AG08396 (cell line): ENCODE measurements at regions not wholly inside any gene's neighbourhood (a gene's known extent, or its start where the extent isn't known, plus 50 kb on each side); places are given as distances from the start of the nearest gene placed in this dataset.
A peak's percentile ranks its signal among the peaks of the same experiment; 100 is the strongest.

Experiments
- DNase-seq: peaks from one replicate; pipeline ENCODE4 v3.0.0; 2012; ENCODE audit warnings: low spot score, mixed read lengths

DNA sequence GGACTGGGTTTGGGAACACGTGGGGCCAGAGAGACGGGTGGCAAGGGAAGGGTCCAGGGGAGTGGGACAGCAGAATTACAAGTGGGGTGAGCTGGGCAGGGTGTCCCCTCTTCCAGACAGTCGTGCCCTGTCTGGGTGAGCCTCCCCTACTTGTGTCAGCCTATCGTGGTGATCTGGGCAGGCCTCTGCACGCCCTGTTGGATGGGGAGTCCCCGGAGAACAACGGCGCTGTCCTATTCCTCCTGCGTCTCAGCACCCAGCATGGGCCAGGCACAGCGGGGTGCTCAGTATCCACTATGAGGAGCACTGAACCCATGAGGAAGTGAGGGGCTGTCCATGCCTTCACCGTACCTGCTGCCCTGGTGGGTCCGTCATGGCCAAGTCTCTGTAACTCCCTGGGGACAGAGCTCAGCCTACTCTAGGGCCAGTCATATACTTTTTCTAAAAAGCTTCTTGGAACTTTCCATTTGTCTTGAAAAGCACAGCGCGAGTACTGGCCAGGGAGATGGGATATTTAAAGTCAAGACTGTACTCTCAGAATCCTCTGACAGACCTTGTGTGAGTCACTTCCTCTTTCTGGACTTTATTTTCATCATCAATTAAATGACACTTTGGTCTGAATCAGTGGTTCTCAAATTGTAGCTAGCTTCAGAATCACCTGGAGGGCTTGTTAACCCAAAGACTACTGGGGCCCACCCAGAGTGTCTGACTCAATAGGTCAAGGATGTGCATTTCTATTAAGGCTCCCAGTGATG, 81.7 kb upstream of the NECTIN1 start:
- no peak for DNase-seq

DNA sequence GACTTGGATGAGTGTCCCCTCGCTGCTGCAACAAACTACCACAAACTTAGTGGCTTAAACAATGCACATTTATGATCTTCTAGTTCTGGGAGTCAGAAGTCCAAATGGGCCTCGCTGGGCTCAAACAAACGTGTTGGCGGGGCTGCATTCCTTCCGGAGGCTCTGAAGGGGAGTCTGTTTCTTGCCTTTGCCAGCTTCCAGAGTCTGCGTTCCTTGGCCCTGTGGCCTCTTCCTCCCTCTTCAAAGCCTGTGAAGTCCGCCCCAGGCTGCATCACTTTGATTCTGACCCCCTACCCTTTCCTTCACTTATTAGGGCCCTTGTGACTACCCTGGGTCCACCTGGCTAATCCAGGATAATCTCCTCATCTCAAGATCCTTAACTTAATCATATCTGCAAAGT, 80.3 kb upstream of the NECTIN1 start:
- DNase-seq, result no peak

- no peak for DNase-seq
Observed at GRCh38 chr11:119808407-119809185, 79.6 kb upstream of the NECTIN1 start.

DNA sequence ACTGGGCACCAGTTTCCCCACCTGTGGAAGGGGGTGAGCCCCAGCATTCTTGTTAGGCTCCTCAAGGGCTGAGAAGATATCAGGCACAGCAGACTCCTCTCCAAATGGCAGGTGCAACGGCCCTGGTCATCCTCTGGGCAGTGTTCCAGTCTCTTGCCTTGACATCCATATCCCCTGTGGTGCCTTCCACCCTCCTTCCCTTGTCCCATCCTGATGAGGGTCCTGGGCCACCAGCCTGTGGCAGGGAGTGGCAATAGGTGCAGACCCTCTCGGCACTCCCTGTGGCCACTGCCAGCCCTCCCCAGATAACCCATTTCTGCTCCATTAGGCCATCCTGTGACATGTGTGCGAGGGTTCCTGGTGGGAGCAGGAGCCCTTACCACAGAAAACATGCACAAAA, 78.8 kb upstream of the NECTIN1 start:
- DNase-seq, result no peak

- no peak for DNase-seq
Observed at GRCh38 chr11:119807402-119807801, 78.4 kb upstream of the NECTIN1 start.

GRCh38 chr11:119806064-119806915, 77.3 kb upstream of the NECTIN1 start:
- DNase-seq, result no peak

GRCh38 chr11:119805663-119806062, 76.7 kb upstream of the NECTIN1 start:
- DNase-seq, result no peak

DNA sequence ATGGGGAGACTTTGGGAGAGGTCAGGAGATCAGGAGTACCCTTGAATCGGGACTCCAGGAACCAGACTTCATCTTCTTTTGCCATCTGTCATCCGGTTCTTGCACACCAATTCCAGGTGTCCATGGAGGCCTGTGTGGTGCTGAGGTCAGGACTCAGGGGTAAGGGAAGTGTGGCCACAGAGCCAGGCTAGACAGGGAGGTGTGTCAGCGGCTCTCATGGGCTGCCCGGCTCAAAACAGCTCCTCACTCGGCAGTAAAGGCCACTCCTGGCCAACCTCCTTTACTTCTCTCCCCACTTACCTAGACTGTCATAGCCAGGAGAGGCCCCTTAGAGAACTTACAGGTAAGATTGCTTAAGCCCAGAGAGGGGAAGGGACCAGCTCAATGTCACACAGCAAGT, 75.7 kb upstream of the NECTIN1 start:
- no peak for DNase-seq

DNA sequence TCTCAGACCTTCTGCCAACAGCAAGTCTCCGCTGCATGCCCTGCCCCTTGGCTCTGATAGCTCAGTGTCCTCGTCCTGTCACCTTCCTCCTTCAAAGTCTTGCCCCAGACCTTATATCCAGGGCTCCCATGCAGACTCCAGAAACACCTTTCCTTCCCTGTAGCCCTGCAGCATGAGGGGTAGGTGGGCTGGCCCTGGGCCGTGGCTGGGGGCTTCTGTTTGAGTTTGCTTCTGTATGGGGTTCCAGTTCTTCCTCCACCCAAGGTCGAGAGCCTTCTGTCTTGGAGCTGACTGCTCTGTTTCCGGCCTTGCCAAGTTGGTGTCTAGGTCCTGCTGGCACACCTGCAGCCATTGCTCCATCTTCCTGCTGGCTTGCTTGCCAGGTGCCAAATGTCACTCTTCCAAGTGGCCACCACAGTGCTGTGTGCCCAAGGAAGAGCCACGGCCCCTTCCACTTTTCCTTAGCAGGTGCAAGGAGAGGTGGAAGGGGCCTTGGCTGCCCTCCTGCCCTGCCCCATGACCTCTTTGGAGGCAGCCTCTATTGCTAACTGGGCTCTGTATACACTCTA, 74.8 kb upstream of the NECTIN1 start:
- DNase-seq, result no peak

DNA sequence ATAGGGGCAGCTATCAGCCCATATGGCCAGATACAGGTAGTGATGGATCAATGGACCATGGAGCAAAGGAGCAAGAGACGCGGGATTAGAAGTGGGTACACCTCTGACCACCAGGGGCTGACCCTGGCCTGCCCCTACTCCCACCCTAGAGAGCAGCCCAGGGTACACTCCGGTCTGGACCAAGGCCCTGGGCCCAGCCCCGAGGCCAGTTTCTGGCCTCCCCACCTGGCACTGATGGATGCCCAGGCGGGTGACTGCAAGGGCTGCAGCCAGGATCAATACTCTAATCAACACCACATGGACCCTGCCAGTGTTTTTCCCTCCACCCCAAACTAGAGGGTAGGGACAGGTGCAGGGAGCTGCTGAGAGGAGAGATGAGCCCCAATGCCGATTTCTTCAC, 74.1 kb upstream of the NECTIN1 start:
- DNase-seq, result no peak

GRCh38 chr11:119802670-119803069, 73.7 kb upstream of the NECTIN1 start:
- no peak for DNase-seq

DNA sequence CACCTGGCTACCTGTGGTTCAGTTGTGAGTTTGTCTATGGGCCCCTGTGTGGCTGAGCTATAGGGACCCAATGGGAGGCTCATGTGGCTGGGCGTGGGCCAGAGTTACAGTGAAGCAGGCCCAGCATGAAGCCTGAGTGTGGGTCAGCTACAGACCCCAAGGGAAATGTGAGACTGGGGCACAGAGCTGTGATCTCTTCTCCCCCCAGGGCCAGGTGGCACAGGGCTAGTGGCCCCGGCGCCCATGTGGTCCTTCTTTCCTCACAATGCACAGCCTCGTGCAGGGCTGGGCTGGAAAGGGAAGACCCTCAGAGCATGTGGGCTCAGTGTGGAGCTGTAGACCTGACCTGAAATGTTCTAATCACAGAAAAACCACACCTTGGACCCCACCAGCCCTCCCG, 71.6 kb upstream of the NECTIN1 start:
- DNase-seq, result no peak

DNA sequence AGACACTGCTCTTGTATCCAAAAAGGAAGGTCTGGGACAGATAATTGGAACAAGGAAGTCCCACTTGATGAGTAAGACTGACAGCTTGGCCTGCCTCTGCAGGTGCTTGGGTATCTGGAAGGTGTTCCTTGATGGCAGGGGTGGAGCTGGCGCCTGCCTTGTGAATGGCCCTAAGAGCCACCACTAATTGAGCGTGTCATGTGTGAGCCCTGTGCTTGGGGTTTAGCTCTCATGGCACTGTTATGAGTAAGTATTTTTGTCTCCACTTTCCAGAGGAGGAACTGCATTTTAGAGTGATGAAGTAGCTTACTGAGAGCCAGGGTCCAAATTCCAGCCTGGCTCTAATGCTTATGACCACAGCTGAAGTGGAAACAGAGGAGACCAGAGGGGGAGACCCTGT, 71.2 kb upstream of the NECTIN1 start:
- DNase-seq, result no peak

DNA sequence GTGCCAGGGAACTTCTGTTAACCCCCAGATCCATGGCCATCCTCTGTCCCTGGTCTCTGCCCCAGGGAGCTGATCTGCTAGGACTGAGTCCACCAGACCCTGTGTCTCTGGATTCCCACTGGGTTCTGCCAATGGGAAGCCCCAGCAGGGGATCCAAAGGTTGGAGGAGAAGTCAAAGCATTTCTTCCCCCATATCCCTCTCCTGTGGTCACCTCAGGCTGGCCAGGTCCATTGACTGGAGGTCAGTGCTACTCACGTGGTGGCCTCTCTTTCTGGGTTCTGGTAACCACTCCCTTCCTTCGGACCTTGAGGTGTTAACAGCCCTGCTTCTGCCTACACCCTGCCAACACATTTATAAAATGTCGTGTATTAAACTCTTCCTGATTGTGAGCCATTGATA, 69.7 kb upstream of the NECTIN1 start:
- no peak for DNase-seq

DNA sequence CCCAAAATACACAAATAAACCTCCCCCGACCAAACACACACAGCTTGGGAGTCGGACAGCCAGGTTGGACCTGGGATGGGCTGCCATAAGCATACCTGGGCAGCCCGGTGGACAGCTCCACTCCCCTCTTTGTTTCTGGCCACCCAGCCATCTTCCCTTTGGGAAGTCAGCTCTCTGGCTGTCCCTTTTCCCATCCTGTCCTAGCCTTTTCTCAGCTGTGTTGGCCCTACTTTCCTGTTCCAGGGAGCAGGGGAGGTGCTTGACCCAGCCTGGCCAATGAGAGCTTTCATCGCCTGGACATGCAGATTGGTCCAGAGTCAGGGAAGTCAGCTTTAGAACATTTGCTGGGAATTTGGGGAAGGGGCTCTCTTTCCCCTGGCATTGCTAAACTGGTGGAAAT, 68.7 kb upstream of the NECTIN1 start:
- DNase-seq, result no peak

GRCh38 chr11:119797123-119797611, 68.2 kb upstream of the NECTIN1 start:
- no peak for DNase-seq

DNA sequence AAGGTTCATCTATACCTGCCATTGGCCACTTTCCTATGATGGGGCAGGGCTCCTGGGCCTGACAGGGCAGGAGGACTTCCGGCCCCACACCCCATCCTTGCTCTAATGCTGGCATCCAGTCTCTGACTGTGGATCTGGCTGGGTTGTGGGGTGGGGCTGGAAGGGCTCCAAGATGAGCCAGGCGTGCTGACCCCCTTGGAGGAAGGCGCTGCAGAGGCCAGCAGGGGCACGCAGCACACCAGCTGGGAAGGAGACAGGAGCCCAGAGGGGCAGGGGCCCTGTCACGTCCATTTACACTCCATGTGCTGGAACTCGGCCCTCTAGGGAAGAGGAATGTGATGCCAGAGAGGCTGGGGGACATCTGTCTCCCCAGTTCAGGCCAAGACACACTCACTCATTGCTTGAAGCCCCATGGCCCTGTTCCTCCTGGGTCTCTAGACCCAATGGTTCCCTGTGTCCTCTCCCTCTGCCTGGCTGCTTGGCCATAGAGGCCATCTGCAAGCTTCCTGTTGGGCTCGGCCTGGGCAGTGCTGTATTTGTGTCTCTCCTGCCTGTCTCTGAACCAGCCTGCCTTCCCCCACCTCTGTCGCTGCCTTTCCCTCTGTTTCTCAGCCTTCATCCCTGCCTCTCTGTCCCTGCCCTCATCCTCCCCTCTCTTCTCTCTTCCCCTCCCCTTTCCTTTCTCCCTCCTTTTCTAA, 67.5 kb upstream of the NECTIN1 start:
- DNase-seq, result no peak

DNA sequence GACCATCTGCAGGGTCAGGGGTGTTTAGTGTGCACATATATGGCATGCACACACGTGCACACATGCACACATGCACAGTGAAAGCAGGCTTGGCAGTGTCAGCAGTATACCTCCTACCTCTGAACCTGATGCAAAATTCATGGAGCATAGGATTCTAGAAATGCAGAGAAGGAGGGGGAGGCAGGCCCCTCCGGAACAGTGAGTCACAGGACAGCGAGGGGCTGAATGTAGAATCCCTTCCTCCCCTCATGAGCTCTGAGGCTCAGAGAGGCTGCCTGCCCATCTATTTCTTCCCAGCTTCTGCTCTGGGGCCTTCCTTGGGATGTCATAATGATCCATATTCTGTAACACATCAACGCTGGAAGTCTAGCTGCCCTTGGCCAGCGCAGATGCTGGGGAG, 66.7 kb upstream of the NECTIN1 start:
- DNase-seq, result no peak

GRCh38 chr11:119795231-119795630, 66.2 kb upstream of the NECTIN1 start:
- peak; percentile 32 for DNase-seq

DNA sequence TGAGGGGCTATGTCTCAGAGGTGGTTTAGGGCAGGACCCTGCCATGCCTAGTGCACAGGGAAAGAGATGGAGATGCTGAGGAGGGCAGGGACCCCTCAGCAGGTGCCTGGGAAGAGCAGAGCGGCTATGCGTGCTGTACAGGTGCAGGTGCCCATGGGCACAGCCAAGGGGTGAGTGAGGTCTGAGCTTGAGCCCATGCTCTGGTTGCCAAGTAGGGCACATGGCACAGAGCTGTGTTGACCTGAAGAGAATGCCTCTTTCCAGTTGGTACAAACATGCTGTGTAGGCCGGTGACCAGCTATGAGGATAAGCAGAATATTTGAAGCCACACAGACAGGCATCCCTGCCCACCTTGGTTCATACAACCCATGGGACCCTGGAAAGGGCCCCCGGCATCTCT, 65.8 kb upstream of the NECTIN1 start:
- no peak for DNase-seq

DNA sequence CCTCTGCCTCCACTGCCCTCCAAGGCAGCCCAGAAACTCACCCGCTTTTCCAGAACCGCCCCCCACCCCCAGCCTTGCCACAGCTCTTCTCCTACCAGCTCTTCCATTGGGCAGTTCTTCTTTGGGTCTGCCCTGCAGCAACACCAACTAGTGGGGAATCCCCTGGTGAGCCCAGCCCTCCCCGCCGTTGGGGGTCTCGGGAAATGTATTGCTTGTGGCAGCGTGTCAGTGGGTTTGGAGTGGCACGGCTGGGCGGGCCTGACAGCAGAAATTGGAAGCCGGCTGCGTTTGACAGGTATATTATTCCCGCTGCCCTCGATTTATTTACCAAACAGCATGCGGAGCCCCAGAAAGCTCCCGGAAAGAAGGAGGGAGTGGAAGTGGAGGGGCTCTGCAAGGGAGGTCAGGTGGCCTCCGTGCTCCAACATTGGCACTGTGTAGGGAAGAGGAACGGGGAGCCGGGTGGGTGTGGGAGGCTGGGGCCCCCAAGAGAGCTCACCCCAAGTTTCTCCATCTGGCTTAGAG, 65.2 kb upstream of the NECTIN1 start:
- no peak for DNase-seq
